ENCODE measurements at regions not wholly inside any gene's neighbourhood (a gene's known extent, or its start where the extent isn't known, plus 50 kb on each side); places are given as distances from the start of the nearest gene placed in this dataset.

DNA sequence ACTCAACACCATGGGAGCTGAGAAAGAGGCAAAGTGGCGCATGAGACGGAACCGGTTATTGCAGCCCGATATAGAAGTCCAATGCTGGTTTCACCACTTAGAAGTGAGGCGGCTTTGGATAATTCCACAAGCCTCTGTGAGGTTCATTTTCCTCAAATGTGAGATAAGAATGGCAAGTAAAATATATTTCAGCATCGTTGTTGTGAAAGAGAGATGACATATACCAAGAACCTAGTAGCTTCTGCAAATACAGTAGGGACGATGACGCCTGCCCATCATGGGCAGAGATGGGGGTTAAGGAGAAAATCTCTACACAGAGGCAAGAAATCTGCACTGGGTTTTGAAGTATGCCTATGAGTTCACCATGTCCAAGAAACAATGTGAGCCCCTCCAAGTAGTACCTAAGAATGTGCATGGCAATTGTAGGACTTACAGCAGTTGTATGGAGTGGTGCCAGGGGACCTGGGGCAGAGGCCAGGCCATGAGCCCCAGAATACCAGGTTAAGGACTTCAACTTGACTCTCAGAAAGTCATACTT, 352.0 kb downstream of the RNF144A start:
- no peak overlapping the region for H3K27ac ChIP-seq (ENCODE audit: low read depth, low read length)
- WGBS, 3 donors = 94 to 96% (median 96%) methylated on average over 8 of the region's 8 CpGs

DNA sequence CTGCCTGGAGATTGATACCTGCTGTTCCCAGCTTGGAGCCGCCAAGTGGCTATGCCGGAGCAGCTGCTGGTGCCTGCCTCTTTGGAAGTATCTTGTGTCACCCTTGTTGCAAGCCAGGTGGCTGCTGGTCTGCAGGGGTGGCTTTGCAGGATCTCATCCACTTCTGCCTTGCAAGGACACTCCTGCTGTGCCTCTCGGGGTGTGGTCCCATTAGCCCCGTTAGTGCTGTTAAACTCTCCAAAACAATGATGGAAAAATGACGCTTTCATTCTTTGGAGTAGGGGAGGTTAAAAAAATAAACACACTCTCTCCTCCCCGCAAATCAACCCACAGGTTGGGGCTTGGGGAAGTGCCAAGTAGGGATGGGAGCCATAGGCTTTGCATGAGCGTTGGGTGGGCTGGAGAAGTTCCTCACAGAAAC, 352.8 kb downstream of the RNF144A start:
- H3K27ac ChIP-seq (ENCODE audit: low read depth, low read length) = no peak overlapping the region
- WGBS, 3 donors = 67 to 82% (median 73%) methylated on average over 7 of the region's 7 CpGs

DNA sequence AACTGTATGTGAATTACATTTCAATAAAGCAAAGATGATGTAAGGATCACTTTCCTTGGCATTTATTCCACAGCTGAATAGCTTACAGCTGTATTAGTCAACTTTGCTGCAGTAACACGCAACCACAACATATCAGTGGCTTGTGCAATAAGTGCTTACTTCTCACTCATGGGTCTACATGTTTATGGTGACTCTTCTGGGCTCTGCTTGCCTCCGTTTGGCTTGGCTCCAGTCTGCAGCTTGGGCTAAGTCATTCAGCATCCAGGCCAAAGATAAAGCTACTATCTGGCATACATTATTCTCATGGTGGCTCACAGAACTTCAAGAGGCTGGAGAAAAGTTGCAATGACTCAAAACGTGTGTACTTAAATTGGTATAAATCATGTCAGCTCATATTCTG, 355.0 kb downstream of the RNF144A start:
- H3K27ac ChIP-seq (ENCODE audit: low read depth, low read length) = no peak overlapping the region
- WGBS, 3 donors = 53 to 77% (median 54%) methylated on average over 3 of the region's 3 CpGs

DNA sequence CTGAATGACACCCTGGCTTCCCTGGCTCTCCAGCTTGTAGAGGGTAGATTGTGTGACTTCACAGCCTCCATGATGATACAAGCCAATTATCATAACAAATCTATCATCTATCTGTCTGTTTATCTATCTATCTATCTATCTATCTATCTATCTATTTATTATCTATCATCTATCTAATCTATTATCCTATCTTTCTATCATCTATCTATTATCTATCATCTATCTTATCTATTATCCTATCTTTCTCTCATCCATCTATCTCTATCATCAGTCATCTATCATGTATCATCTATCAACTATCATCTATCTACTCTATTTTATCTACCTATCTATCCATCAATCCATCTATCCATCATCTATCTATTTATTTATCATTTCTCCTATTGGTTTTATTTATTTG, 361.8 kb downstream of the RNF144A start:
- no peak overlapping the region for H3K27ac ChIP-seq (ENCODE audit: low read depth, low read length)

DNA sequence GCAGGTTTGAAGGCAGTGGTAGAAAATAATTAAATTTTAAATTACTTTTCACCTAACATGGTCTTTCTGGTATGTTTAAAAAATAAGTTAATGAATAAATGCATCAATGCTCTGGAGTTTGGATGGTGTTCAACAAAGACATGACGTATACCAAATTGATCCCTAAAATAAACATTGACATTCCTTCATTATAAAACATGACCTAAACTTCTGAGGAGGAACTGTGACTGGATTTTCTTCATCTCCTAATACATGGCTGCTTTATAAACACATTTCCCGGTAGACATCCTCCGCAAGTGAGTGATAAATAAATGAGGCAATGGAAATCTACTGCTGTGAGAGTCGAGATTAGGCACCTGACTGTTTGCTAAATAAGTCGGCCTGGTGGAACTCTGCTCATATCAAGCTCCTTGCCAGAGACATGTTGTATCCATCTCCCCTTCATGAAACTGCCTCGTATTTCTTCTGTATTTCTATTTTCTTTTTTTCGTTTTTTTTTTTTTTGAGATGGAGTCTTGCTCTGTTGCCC, 362.3 kb downstream of the RNF144A start:
- WGBS, 3 donors = 24 to 86% (median 78%) methylated on average over 7 of the region's 7 CpGs
- H3K27ac ChIP-seq (ENCODE audit: low read depth, low read length) = no peak overlapping the region

DNA sequence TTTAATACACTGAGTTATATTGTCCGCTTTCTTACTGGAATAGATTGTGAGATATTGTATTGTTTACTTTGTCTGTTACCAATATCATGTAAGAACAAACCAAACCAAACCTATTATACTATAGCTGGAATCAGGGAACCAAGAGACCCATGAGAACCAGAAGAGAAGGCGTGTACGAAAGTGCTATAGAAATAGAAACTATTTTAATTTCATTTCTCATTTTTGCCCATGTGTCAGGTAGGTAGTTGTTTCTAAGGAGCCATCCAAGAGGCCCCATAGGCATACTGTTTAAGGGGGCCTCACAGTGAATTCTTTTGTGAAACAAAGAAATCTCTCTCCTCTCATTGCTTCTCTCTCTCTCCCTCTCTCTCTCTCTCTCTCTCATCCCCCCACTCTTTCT, 363.6 kb downstream of the RNF144A start:
- 88 to 92% (median 88%) methylated on average over 3 of the region's 3 CpGs for WGBS, 3 donors
- no peak overlapping the region for H3K27ac ChIP-seq (ENCODE audit: low read depth, low read length)

DNA sequence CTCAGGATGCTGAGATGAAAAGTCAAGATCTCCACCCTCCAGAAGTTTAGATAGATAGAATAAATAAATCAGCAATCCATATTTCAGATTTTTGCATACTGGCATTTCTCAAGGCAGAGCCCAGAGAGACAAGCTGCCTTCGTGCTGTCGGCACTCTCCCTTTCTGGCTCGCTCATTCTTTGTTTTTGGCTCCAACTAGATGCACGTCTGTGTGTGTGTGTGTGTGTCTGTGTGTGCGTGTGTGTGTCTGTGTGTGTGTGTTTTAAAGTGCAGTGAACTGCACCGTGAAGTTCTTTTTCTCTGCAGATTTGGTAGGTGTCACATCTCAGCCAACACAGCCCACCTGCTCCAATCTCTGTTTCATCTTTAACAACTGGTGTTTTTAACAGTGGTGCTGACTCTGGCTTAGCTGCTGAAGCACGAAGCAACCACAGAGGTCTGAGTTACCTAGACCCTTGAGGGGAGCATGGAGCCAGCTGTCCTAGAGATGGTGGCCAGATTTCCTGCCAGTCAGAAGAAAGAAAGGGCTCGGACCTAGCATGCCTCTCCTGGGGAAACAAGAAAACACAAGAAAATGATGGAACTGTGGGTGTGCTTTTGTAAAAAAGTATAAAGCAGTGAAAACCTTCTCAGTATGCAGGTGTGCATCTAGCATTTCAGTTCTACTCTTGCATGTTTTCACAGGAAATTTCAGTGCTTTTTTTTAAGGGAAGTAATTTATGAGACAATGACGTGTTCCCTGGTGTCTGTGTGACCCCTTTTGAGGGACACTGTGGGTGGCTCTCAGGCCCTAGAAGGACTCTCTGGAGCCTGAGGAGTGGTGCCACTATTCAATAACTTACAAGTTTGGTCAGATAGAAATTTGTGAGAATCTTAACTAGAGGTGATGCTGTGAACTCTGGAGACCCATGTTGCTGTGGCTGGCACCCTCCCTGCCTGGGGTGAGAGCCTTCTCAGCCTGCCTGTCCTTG, 364.3 kb downstream of the RNF144A start:
- no peak overlapping the region for H3K27ac ChIP-seq (ENCODE audit: low read depth, low read length)
- 45 to 54% (median 52%) methylated on average over 9 of the region's 9 CpGs for WGBS, 3 donors

DNA sequence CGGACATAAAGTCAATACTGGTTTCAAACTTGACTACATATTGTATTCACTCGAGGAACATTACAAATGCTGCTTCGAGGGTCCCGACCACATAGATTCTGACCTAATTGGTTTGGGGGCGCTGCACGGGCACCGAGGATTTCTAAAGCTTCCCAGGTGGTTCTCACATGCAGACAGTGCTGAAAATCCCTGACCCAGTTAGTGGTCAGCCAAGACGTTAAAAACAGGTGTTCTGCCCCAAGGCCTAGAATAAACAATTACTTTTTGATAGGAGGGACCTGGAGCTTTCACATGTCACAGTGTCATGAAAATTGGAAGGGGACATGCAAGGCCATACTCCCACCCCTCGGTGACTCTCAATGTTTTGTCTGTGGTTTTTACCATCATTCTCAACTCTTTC, 368.9 kb downstream of the RNF144A start:
- no peak overlapping the region for H3K27ac ChIP-seq (ENCODE audit: low read depth, low read length)
- WGBS, 3 donors = 56 to 94% (median 91%) methylated on average over 9 of the region's 9 CpGs

DNA sequence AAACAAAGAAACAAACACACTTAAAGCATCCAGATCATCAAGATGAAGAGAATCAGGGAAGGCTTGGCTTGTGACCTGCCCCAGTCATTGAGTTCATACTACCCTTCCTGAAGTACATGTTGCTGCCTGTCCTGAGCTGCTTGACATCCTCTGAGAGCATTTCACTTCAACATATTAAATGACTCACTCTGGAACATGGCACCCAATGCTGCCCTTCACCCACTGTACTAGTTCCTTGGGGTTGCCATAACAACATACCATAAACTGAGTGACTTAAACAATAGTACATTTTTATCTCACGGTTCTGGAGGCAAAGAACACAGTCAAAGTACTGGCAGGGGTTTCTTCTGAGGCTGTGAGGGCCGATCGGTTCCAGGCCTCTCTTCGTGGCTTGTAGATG, 371.3 kb downstream of the RNF144A start:
- no peak overlapping the region for H3K27ac ChIP-seq (ENCODE audit: low read depth, low read length)
- 84 to 92% (median 89%) methylated on average over 4 of the region's 4 CpGs for WGBS, 3 donors

DNA sequence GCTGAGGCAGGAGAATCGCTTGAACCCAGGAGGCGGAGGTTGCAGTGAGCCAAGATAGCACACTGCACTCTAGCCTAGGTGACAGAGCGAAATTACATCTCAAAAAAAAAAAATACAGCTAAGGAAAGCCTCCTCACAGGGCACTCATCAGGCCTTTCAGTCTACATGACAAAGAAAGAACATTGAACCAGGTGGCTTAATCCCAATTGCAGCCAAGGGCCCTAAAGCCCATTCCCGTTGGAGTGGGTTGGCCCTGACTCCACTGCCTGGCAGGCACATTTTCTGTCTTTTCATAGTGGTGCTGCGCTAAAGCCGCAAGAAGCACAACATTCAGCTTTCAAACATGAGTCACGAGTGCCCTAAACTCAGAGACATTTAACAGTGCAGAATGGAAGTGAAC, 372.5 kb downstream of the RNF144A start:
- WGBS, 3 donors = 92 to 94% (median 93%) methylated on average over 7 of the region's 7 CpGs

DNA sequence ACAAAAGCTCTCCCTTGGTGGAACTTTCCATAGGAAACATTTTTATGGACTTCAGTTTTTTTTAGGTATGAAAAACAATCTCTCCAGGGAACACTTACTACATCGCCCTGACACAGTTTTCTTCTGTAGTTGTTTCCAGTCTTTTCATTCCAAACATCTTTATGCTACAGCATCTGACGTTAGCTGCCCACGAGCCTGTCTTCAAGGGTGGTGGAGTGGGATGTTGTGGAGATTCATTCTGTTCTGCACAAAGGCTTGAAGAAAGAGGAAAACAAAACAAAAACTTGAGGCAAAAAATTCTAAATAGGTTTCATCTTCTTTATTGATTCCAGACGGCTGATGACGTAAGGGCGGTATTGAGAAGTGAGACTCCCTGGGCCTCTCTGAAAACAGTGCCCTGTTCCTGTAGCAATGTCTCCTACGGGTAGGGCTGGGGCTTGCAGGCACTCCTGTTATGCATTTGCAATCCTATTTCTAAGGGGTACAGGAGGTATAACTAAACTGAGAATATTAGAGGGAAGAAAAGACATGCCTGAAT, 375.0 kb downstream of the RNF144A start:
- no peak overlapping the region for H3K27ac ChIP-seq (ENCODE audit: low read depth, low read length)
- whole genome bisulfite sequencing, 3 donors = 77 to 87% (median 80%) methylated on average over 7 of the region's 7 CpGs

More for the DNA sequence above, 372.5 kb downstream of the RNF144A start:
- H3K27ac ChIP-seq (ENCODE audit: low read depth, low read length) = no peak overlapping the region

DNA sequence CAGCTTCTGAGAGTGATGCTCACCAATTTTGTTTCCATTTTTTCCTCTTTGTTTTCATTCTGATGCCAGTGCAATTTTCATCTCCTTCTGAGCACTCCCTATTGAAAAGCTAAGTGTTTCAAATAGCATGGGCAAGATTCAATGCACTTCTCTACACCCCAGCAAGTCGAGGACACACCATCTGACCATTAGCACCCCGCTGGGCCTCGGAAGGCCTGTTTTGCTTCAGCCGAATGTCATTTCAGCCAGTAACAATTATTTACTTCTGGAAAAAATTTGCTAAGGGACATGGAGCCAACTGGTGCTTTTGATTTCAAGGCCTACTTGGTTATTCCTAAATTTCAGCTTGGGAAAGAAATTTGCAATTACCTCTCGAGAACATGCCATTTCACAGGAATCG, 392.4 kb downstream of the RNF144A start:
- H3K27ac ChIP-seq (ENCODE audit: low read depth, low read length) = no peak overlapping the region
- 89 to 93% (median 92%) methylated on average over 6 of the region's 6 CpGs for whole genome bisulfite sequencing, 3 donors

DNA sequence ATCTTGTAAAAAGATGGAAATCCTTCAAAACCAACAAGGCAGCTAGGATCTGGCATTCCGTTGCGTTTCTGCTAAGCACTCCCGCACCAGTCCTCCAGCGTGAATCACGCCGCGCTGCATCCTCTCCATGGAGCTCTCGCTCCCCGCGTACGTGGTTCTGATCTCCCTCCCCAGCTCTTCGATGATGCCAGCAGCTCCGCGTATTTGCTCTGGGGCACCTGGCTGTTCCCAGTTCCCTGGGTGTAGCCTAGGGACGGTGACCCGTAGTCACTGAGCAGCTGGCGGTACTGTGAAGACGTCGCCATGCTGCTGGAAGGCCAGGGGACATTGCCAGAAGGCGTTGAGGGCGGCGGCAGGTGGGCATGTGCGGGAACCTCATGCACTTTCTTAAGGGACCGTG, 407.5 kb downstream of the RNF144A start:
- 59 to 78% (median 69%) methylated on average over 24 of the region's 24 CpGs for WGBS, 3 donors
- no peak overlapping the region for H3K27ac ChIP-seq (ENCODE audit: low read depth, low read length)

DNA sequence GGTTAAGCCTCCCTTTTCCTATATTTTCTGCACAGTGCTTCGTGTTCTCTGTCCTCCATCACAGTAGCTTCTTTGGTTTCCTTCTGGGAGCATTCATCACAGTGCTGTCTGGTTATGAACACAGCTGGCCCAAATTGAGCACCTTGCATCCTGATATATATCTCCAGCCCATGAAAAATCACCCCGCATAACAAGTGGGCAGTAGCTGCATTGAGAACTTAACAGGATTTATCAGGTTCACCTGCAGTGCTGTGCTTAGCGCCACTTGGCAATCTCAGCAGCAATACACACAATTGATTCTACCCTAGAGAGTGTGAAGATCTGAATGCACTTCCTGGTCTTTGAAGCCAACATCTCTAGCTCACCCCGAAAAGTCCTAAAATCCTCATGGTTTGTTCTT, 408.0 kb downstream of the RNF144A start:
- H3K27ac ChIP-seq (ENCODE audit: low read depth, low read length) = no peak overlapping the region
- WGBS, 3 donors = 90 to 93% (median 91%) methylated on average over 4 of the region's 4 CpGs

DNA sequence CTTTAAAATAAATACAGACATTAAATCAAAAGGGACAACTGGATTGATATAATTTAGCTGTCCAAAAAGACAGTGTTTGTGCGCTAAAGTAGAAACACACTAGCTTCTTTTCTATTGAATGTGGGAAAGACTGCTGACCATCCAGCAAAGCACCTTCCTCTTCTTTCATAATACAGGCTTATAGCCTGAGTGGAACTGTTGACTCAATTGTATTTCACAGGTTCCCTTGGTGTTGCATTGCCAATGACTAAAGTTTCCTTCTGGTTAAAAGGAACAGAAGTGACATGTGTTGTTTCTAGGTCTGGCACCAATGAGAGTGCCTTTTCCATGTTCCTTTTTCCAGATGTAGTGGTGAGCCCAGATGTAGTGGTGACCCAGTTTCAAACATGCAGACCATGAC, 412.3 kb downstream of the RNF144A start:
- no peak overlapping the region for H3K27ac ChIP-seq (ENCODE audit: low read depth, low read length)
- WGBS, 3 donors = 97 to 100% (median 100%) methylated on average over 1 of the region's 1 CpG

DNA sequence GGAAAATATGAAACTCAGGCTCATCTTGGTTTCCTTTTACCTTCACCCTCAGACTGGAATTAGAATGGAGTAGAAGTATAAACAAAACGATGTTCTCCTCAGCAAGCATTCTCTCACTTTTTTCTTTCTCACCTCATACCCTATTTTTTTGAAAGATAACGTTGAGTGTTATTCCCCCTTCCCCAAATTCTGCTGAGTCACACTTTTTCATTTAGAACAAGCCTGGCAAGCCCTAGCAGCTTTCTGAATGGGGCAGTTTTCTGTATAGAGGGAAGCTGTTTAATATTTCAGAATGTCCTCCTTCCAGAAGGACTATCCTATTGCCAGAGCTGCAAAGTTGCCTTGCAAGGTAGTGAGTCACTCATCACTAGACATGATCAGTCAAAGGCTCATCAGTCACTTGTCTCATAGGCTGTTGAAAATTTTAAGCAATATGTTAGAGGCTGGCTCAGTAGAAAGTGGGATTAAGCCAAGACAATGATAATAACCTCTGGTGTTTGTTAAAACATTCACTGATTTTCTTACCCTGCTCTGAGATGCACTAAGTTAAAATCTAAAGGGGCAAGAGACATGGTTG, 416.1 kb downstream of the RNF144A start:
- WGBS, 3 donors = 7 to 57% (median 12%) methylated on average over 2 of the region's 2 CpGs
- H3K27ac ChIP-seq (ENCODE audit: low read depth, low read length) = no peak overlapping the region

DNA sequence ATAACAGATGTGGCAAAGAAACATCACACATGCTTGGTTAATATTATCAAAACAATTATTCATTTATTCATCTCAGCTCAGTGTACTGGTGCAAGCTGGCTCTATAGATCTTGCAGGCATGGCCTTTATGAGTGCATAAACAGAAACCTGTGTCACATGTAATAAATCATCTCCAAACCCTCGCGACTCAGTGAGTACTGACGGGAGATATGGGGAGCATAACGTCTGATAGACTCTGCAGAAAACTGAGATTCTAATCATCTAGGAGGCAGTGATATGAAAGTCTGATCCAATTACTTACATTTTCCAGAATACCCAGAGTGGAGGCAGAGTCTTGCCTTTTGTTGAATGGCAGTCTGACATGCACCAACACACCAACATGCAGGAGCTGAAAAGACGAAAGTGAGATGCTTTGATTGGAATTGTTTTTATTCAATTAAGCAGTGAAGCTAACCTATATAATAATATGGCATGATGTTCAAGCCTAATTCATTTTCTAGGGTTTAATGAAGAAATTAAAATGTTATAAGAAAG, 416.8 kb downstream of the RNF144A start:
- 52 to 56% (median 56%) methylated on average over 5 of the region's 5 CpGs for WGBS, 3 donors

DNA sequence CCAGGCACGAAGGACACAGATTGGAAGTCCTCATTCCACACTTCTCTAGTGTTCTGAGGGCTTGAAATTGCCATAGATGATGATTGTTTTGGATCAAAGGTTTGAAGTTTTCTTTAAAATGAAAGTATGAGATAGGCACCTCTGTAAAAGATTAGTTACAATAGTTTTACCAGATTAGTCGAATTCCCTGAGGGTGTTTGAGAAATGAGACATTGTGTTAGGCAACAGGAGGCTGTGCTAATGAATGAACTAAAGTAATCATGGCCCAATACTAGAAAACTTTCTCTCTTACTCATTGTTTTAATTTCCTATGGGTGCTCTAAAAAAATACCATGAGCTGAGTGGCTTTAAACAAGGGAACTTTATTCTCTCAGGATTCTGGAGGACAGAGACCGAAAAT, 421.7 kb downstream of the RNF144A start:
- WGBS, 3 donors = 81 to 88% (median 83%) methylated on average over 3 of the region's 3 CpGs
- H3K27ac ChIP-seq (ENCODE audit: low read depth, low read length) = no peak overlapping the region

More for the DNA sequence above, 416.8 kb downstream of the RNF144A start:
- no peak overlapping the region for H3K27ac ChIP-seq (ENCODE audit: low read depth, low read length)

DNA sequence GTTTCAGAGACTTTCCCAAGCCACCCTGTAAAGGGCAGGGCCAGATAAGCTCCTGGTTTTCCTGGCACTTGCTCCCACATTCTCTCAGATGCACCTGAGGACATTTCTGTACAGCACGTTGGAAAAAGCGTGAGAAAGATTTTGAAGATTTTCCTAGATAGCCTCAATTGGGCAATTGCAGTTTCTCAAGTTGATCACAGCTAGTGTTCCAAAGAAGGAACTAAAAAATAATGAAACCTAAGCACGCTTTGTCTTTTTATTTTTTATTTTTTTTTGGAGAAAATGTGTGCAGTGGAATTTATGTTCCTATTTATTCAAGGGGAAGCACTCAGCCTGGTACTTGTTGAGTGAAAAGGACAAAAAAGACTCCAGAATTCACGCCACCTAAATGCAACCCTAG, 429.1 kb downstream of the RNF144A start:
- H3K27ac ChIP-seq (ENCODE audit: low read depth, low read length) = no peak overlapping the region
- 65 to 68% (median 65%) methylated on average over 4 of the region's 4 CpGs for WGBS, 3 donors

Measured in adipose tissue (tissue), 3 donors.